Panc1 (cell line): ENCODE measurements at regions not wholly inside any gene's neighbourhood (a gene's known extent, or its start where the extent isn't known, plus 50 kb on each side); places are given as distances from the start of the nearest gene placed in this dataset.

Experiments
- ATAC-seq: fragments of 200-7000 bp; cut with Tn5 transposase; 2 replicates; pipeline ENCODE4 v1.9.1; 2020; ENCODE audit warnings: mild to moderate bottlenecking, moderate library complexity
- BruUV-seq: library from RNA; stranded (reverse); fragments of 400-500 nt; replicated peaks from 2 replicates; lab custom pipeline; 2021; lab: Mats Ljungman, UMichigan
- CTCF ChIA-PET: fragments of 300-600 bp; sonication (Branson Sonifier 250); formaldehyde crosslinking; loops from one replicate; lab custom pipeline; 2022; ENCODE audit warnings: antibody characterized with exemption; lab: Charles Lee
- POLR2A ChIA-PET: fragments of 300-600 bp; sonication (Branson Sonifier 250); formaldehyde crosslinking; loops from one replicate; lab custom pipeline; 2022; ENCODE audit warnings: antibody characterized with exemption; lab: Charles Lee
- DNase-seq: peaks from one replicate; pipeline ENCODE4 v3.0.0-alpha.2; 2010; ENCODE audit warnings: low read depth, low spot score
- H3K27ac ChIP-seq: 2 replicates; pipeline ENCODE4 v1.5.1; 2011; ENCODE audit warnings: mild to moderate bottlenecking, low read length, inconsistent platforms
- H3K27me3 ChIP-seq: fragments of 200-500 bp; sonication (Bioruptor generic); 2 replicates; pipeline ENCODE4 v1.6.0; 2014; ENCODE audit warnings: low read length, inconsistent platforms; ENCODE audit not compliant: control insufficient read depth, insufficient read depth
- H3K36me3 ChIP-seq: fragments of 200-500 bp; sonication (Bioruptor generic); 2 replicates; pipeline ENCODE4 v1.5.1; 2014; ENCODE audit warnings: inconsistent platforms, mild to moderate bottlenecking, low read length, moderate library complexity; ENCODE audit not compliant: control insufficient read depth, insufficient read depth
- H3K4me1 ChIP-seq: 2 replicates; pipeline ENCODE4 v1.5.1; 2011; ENCODE audit warnings: inconsistent platforms, mild to moderate bottlenecking, low read length, moderate library complexity; ENCODE audit not compliant: control insufficient read depth, insufficient read depth
- H3K4me3 ChIP-seq, 2 experiments: 2 replicates each; pipeline ENCODE4 v1.5.1; 2011 to 2012; ENCODE audit warnings: low read depth in 2 of 2, low read length in 2 of 2, mild to moderate bottlenecking in 2 of 2, inconsistent platforms in 1 of 2, moderate library complexity in 1 of 2
- H3K9me3 ChIP-seq: fragments of 200-500 bp; sonication (Bioruptor generic); 2 replicates; pipeline ENCODE4 v1.5.1; 2014; ENCODE audit warnings: low read depth, mild to moderate bottlenecking, inconsistent platforms, low read length, moderate library complexity; ENCODE audit not compliant: control insufficient read depth, insufficient read depth
- POLR2AphosphoS5 ChIP-seq: IDR thresholded peaks from 2 replicates; pipeline ENCODE4 v1.6.1; 2012; ENCODE audit warnings: mild to moderate bottlenecking, low read depth, low read length, moderate library complexity
- SIN3A ChIP-seq: IDR thresholded peaks from 2 replicates; pipeline ENCODE4 v1.6.1; 2012; ENCODE audit warnings: low read depth, mild to moderate bottlenecking, low read length, moderate library complexity, borderline replicate concordance; ENCODE audit not compliant: insufficient read depth
- TCF7L2 ChIP-seq: IDR thresholded peaks from 2 replicates; pipeline ENCODE4 v1.6.1; 2011; ENCODE audit warnings: mild to moderate bottlenecking, low read depth, low read length, inconsistent platforms
- in situ Hi-C: cut with HindIII; loops from 2 replicates; pipeline ENCODE4 v1.10.0; 2016; ENCODE audit warnings: low sequenced_read_pairs, low pct_unique_long_range_greater_than_20kb
- intact Hi-C: fragments of 100-400 bp; cut with micrococcal nuclease; formaldehyde crosslinking; loops from one replicate; pipeline ENCODE4 v1.10.0; 2022; ENCODE audit not compliant: unreplicated experiment
- TF ChIP-seq, protein P1 (sequence below): fragments of 450-650 bp; IDR thresholded peaks from 2 replicates; pipeline ENCODE4 v1.5.1; 2017; ENCODE audit warnings: mild to moderate bottlenecking
- TF ChIP-seq, protein P2 (sequence below), 2 experiments: IDR thresholded peaks; 2 replicates each; pipeline ENCODE4 v1.6.1; 2011 to 2012; ENCODE audit warnings: low read depth in 2 of 2, control low read depth in 1 of 2, low read length in 1 of 2, mild to moderate bottlenecking in 1 of 2, moderate library complexity in 1 of 2; ENCODE audit not compliant: insufficient read depth in 1 of 2

DNA sequence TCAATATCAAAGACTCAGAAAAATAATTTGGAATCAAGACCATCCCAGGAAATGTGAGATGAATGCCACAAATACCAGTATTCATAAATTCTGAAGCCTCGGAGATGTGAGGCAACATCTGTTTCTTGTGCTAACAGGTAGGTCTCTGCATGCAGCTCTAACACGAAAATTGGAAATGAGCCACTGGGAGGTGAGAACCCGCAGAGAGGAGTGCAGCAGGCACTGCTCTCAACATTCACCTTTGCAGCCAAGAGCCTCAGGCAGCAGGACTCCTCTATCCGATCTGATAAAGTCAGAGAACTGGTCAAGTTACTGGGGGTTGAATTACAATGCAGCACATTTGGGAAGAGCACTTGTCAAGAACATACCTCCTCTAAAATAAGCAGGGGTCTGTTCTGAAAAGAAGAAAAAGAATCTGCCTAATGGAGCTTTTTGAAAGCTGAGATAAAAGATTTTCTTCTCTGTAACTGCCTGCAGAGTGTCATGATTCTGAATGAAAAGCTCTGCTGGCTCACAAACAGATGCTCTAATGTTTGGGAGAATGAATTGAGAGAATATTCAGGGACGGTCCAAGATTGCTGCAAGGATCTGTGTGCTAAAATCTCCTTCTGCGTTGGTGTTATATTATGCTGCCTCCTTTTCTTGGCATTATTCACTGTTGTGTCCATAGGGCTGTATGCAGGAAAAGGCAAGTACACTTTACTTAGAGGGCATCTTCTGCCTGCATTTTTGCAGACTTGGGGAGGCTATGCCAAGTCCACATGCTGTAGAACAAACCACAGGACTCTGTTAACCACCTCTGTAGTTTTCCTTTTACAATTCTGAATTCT, 209.6 kb upstream of the KRR1 start:
- H3K9me3 ChIP-seq = peaks cover 19% of the 10 kb centered on the region; the same call in 1 of the 2 replicates
- 0 out of 4 replicates have a peak overlapping the region, but pooled peaks of 1 of the 2 experiments have one; percentile 2 for H3K4me3 ChIP-seq
- H3K27ac ChIP-seq = peak overlapping the region; percentile 100
- H3K36me3 ChIP-seq = no peaks in the 10 kb centered on the region
- peaks cover 68% of the 10 kb centered on the region for H3K4me1 ChIP-seq
- ChIA-PET POLR2A (interaction anchor here (0.5 to 0.6 kb wide), 2 partner anchors 282 to 304 kb away, joined by 3 read pairs; no protein-coding TSS in a partner anchor), CTCF (interaction anchor here (0.5 to 0.9 kb wide), 3 partner anchors 15 to 184 kb away, joined by 3 to 6 read pairs (median 3); no protein-coding TSS in a partner anchor)
- TF ChIP-seq, protein P1, sequence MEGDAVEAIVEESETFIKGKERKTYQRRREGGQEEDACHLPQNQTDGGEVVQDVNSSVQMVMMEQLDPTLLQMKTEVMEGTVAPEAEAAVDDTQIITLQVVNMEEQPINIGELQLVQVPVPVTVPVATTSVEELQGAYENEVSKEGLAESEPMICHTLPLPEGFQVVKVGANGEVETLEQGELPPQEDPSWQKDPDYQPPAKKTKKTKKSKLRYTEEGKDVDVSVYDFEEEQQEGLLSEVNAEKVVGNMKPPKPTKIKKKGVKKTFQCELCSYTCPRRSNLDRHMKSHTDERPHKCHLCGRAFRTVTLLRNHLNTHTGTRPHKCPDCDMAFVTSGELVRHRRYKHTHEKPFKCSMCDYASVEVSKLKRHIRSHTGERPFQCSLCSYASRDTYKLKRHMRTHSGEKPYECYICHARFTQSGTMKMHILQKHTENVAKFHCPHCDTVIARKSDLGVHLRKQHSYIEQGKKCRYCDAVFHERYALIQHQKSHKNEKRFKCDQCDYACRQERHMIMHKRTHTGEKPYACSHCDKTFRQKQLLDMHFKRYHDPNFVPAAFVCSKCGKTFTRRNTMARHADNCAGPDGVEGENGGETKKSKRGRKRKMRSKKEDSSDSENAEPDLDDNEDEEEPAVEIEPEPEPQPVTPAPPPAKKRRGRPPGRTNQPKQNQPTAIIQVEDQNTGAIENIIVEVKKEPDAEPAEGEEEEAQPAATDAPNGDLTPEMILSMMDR = no peak
- TF ChIP-seq TCF7L2 (peak; percentile 72; the same call in 1 of the 2 replicates), POLR2AphosphoS5 (peak; percentile 55; the same call in 1 of the 2 replicates)
- in situ Hi-C loops = no loop called here
- ATAC-seq (peak; percentile 72), DNase-seq (no peak)
- H3K27me3 ChIP-seq = no peaks in the 10 kb centered on the region
- BruUV-seq = TSS peak; percentile 96
- intact Hi-C loops = loop anchor here (5.0 to 10.0 kb wide), 4 partner anchors 46 to 301 kb away; partner anchors contain the start of gene KRR1

DNA sequence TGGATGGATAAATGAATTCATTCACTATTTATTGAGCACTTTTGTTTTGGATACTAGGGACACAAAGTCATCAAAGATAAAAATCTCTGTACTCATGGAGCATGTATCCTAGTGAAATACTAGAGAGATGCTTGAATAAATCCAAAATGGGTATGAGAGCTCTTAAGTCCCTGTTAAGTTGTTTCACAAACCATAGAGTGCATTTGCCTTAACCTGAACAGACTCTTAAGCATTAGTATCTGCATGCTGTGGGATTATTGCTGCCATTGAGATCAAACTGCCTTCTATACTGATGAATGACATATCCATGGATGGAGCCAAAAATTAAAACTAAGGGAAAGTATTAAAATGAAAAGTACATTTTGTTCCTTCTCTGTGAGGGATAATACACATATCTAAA, 206.5 kb upstream of the KRR1 start:
- Histone ChIP-seq H3K27ac (peak overlapping the region; percentile 100), H3K4me3 (no peak overlapping the region), H3K4me1 (peaks cover 56% of the 10 kb centered on the region), H3K9me3 (peaks cover 16% of the 10 kb centered on the region; the same call in 1 of the 2 replicates), H3K27me3 (no peaks in the 10 kb centered on the region), H3K36me3 (no peaks in the 10 kb centered on the region)
- DNase-seq = no peak
- in situ Hi-C loops = no loop called here
- BruUV-seq = no TSS peak
- ChIA-PET CTCF (no interaction called here), POLR2A (no interaction called here)
- ATAC-seq = no peak
- intact Hi-C loops = no loop called here
- TF ChIP-seq TCF7L2 = no peak
- TF ChIP-seq, protein P1 = no peak
- TF ChIP-seq SIN3A = no peak
- TF ChIP-seq, protein P2, sequence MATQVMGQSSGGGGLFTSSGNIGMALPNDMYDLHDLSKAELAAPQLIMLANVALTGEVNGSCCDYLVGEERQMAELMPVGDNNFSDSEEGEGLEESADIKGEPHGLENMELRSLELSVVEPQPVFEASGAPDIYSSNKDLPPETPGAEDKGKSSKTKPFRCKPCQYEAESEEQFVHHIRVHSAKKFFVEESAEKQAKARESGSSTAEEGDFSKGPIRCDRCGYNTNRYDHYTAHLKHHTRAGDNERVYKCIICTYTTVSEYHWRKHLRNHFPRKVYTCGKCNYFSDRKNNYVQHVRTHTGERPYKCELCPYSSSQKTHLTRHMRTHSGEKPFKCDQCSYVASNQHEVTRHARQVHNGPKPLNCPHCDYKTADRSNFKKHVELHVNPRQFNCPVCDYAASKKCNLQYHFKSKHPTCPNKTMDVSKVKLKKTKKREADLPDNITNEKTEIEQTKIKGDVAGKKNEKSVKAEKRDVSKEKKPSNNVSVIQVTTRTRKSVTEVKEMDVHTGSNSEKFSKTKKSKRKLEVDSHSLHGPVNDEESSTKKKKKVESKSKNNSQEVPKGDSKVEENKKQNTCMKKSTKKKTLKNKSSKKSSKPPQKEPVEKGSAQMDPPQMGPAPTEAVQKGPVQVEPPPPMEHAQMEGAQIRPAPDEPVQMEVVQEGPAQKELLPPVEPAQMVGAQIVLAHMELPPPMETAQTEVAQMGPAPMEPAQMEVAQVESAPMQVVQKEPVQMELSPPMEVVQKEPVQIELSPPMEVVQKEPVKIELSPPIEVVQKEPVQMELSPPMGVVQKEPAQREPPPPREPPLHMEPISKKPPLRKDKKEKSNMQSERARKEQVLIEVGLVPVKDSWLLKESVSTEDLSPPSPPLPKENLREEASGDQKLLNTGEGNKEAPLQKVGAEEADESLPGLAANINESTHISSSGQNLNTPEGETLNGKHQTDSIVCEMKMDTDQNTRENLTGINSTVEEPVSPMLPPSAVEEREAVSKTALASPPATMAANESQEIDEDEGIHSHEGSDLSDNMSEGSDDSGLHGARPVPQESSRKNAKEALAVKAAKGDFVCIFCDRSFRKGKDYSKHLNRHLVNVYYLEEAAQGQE (IDR thresholded peaks at IDR 0.05; ENCODE audit: insufficient read depth in 1 of 2, low read depth in 2 of 2, low read length in 1 of 2) = no peak
- no peak for TF ChIP-seq POLR2AphosphoS5
